MM.1S (cell line): ENCODE measurements at regions not wholly inside any gene's neighbourhood (a gene's known extent, or its start where the extent isn't known, plus 50 kb on each side); places are given as distances from the start of the nearest gene placed in this dataset.

Experiments
- CTCF ChIP-seq: fragments of 300-600 bp; sonication (generic); IDR thresholded peaks from 2 replicates; pipeline ENCODE4 v1.5.1; 2016; ENCODE audit warnings: antibody characterized with exemption, low read length, mixed read lengths
- EZH2 ChIP-seq: fragments of 300-600 bp; sonication (generic); optimal IDR thresholded peaks from 2 replicates; pipeline ENCODE3; 2017; ENCODE audit warnings: low read depth, mild to moderate bottlenecking, antibody characterized with exemption, low read length, mixed read lengths
- EZH2phosphoT487 ChIP-seq: fragments of 300-600 bp; sonication (generic); IDR thresholded peaks from 2 replicates; pipeline ENCODE4 v1.6.1; 2018; ENCODE audit warnings: antibody characterized with exemption, low read length

DNA sequence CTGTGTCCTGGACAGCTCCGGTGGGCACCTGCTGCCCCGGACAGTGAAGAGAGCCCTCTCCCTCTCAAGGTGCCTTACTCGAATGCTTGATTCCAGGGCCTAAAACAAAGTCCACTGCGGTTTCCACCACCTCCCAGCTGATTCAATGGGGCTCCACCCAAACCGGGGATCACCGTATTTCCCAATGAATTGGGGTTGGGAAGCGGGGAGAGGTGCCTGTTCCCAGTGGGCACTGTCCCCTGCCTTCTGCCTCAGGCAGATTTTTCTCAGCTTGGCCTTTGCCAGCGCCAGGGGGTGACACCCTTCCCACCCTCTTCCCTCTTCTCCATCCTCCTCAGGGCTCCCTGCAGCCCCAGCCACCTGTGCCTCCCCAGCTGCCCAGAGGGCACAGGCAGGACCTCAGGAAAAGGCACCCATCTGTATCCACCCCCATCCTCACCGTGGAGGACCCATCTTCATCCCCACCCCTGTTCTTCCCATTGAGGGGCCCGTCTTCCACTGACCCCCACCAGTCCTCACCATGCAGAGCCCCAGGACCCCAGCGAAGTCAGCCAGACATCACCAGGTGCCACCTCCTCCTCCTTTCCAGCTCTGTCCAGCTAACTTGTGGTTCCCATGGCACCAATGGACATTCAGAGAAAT lies 66.7 kb upstream of the HPCAL1 start:
- no peak for TF ChIP-seq EZH2
- no peak for TF ChIP-seq CTCF
- no peak for TF ChIP-seq EZH2phosphoT487
